K562 (cell line): ENCODE measurements at regions not wholly inside any gene's neighbourhood (a gene's known extent, or its start where the extent isn't known, plus 50 kb on each side); places are given as distances from the start of the nearest gene placed in this dataset.

Experiments
- C11orf30 ChIP-seq: fragments of 450-650 bp; IDR thresholded peaks from 2 replicates; pipeline ENCODE4 v1.6.1; 2016; ENCODE audit warnings: low read depth, mild to moderate bottlenecking
- CCAR2 ChIP-seq: fragments of 200-400 bp; formaldehyde crosslinking; IDR thresholded peaks from 2 replicates; pipeline ENCODE4 v1.6.1; 2017; ENCODE audit warnings: mild to moderate bottlenecking, low read depth, low read length
- CCNT2 ChIP-seq: IDR thresholded peaks from 2 replicates; pipeline ENCODE4 v1.6.1; 2011; ENCODE audit warnings: borderline replicate concordance, low read depth, mild to moderate bottlenecking, moderate library complexity, mixed read lengths, low read length; ENCODE audit not compliant: insufficient read length; ENCODE audit errors: extremely low read depth
- CREM ChIP-seq: IDR thresholded peaks from 2 replicates; pipeline ENCODE4 v1.6.1; 2014; ENCODE audit warnings: antibody characterized with exemption, low read depth
- E4F1 ChIP-seq: fragments of 250-450 bp; sonication (Bioruptor Pico); IDR thresholded peaks from 2 replicates; pipeline ENCODE4 v1.5.0; 2021; ENCODE audit warnings: mild to moderate bottlenecking, borderline replicate concordance
- HNRNPH1 ChIP-seq: fragments of 200-400 bp; formaldehyde crosslinking; optimal IDR thresholded peaks from 2 replicates; pipeline ENCODE3; 2017; ENCODE audit warnings: low read depth, mild to moderate bottlenecking, low read length, moderate library complexity
- HNRNPK ChIP-seq: fragments of 200-400 bp; formaldehyde crosslinking; IDR thresholded peaks from one replicate; pipeline ENCODE4 v1.6.1; 2018; ENCODE audit warnings: mild to moderate bottlenecking, low read depth, low read length; ENCODE audit not compliant: poor library complexity, severe bottlenecking
- MAFG ChIP-seq: fragments of 450-650 bp; conservative IDR thresholded peaks from 2 replicates; pipeline ENCODE4 v1.6.1; 2016; ENCODE audit warnings: missing genetic modification characterization, missing compliant biosample characterization
- NR0B1 ChIP-seq: fragments of 450-650 bp; IDR thresholded peaks from one replicate; pipeline ENCODE4 v1.6.1; 2018; ENCODE audit warnings: mild to moderate bottlenecking, moderate library complexity; ENCODE audit not compliant: partially characterized antibody
- POLR3A ChIP-seq: IDR thresholded peaks from 2 replicates; pipeline ENCODE4 v1.6.1; 2011; ENCODE audit warnings: borderline replicate concordance, mild to moderate bottlenecking, moderate library complexity; ENCODE audit not compliant: insufficient read length, insufficient read depth; ENCODE audit errors: extremely low read depth
- RFX7 ChIP-seq: fragments of 250-450 bp; sonication (Bioruptor Pico); IDR thresholded peaks from 2 replicates; pipeline ENCODE4 v1.5.1; 2021; ENCODE audit warnings: mild to moderate bottlenecking
- SIN3A ChIP-seq, 2 experiments: fragments of 150-350 bp in 1 of 2; IDR thresholded peaks; 2 replicates each; pipeline ENCODE4 v1.6.1; 2011 to 2016; ENCODE audit warnings: borderline replicate concordance in 2 of 2, low read depth in 2 of 2, low read length in 2 of 2, mild to moderate bottlenecking in 2 of 2, moderate library complexity in 2 of 2; ENCODE audit not compliant: control insufficient read depth in 1 of 2
- SMAD2 ChIP-seq: fragments of 150-350 bp; IDR thresholded peaks from 2 replicates; pipeline ENCODE4 v1.6.1; 2014; ENCODE audit warnings: low read depth, mild to moderate bottlenecking, low read length
- SMARCA4 ChIP-seq: fragments of 450-650 bp; IDR thresholded peaks from 2 replicates; pipeline ENCODE4 v1.6.1; 2016
- SRSF1 ChIP-seq: fragments of 200-400 bp; formaldehyde crosslinking; IDR thresholded peaks from 2 replicates; pipeline ENCODE4 v1.6.1; 2017; ENCODE audit warnings: mild to moderate bottlenecking, low read depth, low read length, moderate library complexity
- ZBTB17 ChIP-seq: fragments of 450-650 bp; formaldehyde crosslinking; IDR thresholded peaks from 2 replicates; pipeline ENCODE4 v1.4.0; 2020; ENCODE audit warnings: mild to moderate bottlenecking
- ZNF197 ChIP-seq: fragments of 200-800 bp; sonication (Bioruptor generic); IDR thresholded peaks from 2 replicates; pipeline ENCODE4 v1.6.1; 2016; ENCODE audit warnings: low read depth, missing genetic modification characterization, missing compliant biosample characterization
- ZNF561 ChIP-seq: fragments of 450-650 bp; formaldehyde crosslinking; conservative IDR thresholded peaks from 2 replicates; pipeline ENCODE4 v1.4.0; 2020; ENCODE audit warnings: mild to moderate bottlenecking, moderate library complexity
- TF ChIP-seq, protein P1 (sequence below): fragments of 450-650 bp; IDR thresholded peaks from 2 replicates; pipeline ENCODE4 v1.6.1; 2016; ENCODE audit warnings: mild to moderate bottlenecking

- no peak for TF ChIP-seq NR0B1
- no peak for TF ChIP-seq ZNF561 (CRISPR knock-in tag)
- TF ChIP-seq ZBTB17 (CRISPR knock-in tag): 0 out of 2 replicates have a peak, but pooled peaks have one; percentile 50
- no peak for TF ChIP-seq HNRNPK
- TF ChIP-seq CREM: no peak
- TF ChIP-seq CCNT2: no peak
- no peak for TF ChIP-seq ZNF197
- no peak for TF ChIP-seq E4F1 (CRISPR knock-in tag)
- TF ChIP-seq RFX7 (CRISPR knock-in tag): no peak
- no peak for TF ChIP-seq SRSF1
- TF ChIP-seq, protein P1, sequence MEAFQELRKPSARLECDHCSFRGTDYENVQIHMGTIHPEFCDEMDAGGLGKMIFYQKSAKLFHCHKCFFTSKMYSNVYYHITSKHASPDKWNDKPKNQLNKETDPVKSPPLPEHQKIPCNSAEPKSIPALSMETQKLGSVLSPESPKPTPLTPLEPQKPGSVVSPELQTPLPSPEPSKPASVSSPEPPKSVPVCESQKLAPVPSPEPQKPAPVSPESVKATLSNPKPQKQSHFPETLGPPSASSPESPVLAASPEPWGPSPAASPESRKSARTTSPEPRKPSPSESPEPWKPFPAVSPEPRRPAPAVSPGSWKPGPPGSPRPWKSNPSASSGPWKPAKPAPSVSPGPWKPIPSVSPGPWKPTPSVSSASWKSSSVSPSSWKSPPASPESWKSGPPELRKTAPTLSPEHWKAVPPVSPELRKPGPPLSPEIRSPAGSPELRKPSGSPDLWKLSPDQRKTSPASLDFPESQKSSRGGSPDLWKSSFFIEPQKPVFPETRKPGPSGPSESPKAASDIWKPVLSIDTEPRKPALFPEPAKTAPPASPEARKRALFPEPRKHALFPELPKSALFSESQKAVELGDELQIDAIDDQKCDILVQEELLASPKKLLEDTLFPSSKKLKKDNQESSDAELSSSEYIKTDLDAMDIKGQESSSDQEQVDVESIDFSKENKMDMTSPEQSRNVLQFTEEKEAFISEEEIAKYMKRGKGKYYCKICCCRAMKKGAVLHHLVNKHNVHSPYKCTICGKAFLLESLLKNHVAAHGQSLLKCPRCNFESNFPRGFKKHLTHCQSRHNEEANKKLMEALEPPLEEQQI: peak; percentile 44; the same call in 1 of the 2 replicates
- no peak for TF ChIP-seq SIN3A (IDR thresholded peaks at IDR 0.05; ENCODE audit: borderline replicate concordance in 2 of 2, control insufficient read depth in 1 of 2, low read depth in 2 of 2, low read length in 2 of 2)
- no peak for TF ChIP-seq CCAR2
- TF ChIP-seq SMARCA4: peak; percentile 64; the same call in 1 of the 2 replicates
- TF ChIP-seq C11orf30: 0 out of 2 replicates have a peak, but pooled peaks have one; percentile 23
- TF ChIP-seq SMAD2: no peak
- no peak for TF ChIP-seq HNRNPH1
- TF ChIP-seq MAFG (tag): no peak
- no peak for TF ChIP-seq POLR3A
These were observed 168.7 kb upstream of the PRSS16 start (continued) for GRCh38 chr6:27078734-27079357.
